ENCODE measurements at regions not wholly inside any gene's neighbourhood (a gene's known extent, or its start where the extent isn't known, plus 50 kb on each side); places are given as distances from the start of the nearest gene placed in this dataset.
"Not testable (repeated sequence)": the region's sequence is repeated elsewhere in the genome, so short reads cannot be mapped to it uniquely, and the experiment has no call there.

- TF ChIP-seq POLR2A (IDR thresholded peaks at IDR 0.05; ENCODE audit: low read length); GATA1 (IDR thresholded peaks at IDR 0.05; ENCODE audit: low read depth, low read length): not testable (repeated sequence)
Measured at GRCh38 chr5:117117314-117117713, 542.7 kb upstream of the SEMA6A start.
